ENCODE measurements at regions not wholly inside any gene's neighbourhood (a gene's known extent, or its start where the extent isn't known, plus 50 kb on each side); places are given as distances from the start of the nearest gene placed in this dataset.

DNA sequence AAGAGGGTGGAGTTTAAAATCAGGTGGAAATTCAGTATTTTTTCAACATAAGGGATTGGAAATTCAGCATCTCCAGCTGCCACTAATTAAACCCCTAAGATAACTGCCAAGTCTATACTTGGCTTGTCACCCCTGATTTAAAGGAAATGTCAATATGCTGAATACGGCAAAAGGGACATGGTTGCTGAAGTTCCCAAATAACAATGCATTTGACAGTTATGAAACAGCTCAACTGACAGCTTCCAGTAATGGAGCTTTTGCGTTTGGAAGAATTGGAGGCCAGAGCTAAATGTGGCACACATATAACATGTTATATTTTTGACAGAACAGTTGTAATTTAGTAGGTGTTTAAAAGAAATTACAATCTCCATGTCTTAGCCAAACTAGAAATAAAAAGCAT is 1867.9 kb upstream of the LRRTM1 start:
- TF ChIP-seq, protein P1, sequence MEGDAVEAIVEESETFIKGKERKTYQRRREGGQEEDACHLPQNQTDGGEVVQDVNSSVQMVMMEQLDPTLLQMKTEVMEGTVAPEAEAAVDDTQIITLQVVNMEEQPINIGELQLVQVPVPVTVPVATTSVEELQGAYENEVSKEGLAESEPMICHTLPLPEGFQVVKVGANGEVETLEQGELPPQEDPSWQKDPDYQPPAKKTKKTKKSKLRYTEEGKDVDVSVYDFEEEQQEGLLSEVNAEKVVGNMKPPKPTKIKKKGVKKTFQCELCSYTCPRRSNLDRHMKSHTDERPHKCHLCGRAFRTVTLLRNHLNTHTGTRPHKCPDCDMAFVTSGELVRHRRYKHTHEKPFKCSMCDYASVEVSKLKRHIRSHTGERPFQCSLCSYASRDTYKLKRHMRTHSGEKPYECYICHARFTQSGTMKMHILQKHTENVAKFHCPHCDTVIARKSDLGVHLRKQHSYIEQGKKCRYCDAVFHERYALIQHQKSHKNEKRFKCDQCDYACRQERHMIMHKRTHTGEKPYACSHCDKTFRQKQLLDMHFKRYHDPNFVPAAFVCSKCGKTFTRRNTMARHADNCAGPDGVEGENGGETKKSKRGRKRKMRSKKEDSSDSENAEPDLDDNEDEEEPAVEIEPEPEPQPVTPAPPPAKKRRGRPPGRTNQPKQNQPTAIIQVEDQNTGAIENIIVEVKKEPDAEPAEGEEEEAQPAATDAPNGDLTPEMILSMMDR (IDR thresholded peaks at IDR 0.05; ENCODE audit: low read length), result no peak
- TF ChIP-seq EZH2 (IDR thresholded peaks at IDR 0.05; ENCODE audit: borderline replicate concordance, low read length), result no peak
